Activated CD8-positive, alpha-beta memory T cell treated with anti-CD3 and anti-CD28 coated beads for 36 hours (primary cell): ENCODE measurements at regions not wholly inside any gene's neighbourhood (a gene's known extent, or its start where the extent isn't known, plus 50 kb on each side); places are given as distances from the start of the nearest gene placed in this dataset.

Experiments used
- CTCF ChIA-PET: fragments of 350-600 bp; sonication (Branson Sonifier 250); formaldehyde crosslinking; loops from one replicate; lab custom pipeline; 2021; ENCODE audit warnings: antibody characterized with exemption; lab: Charles Lee
- POLR2A ChIA-PET: fragments of 350-600 bp; sonication (Branson Sonifier 250); formaldehyde crosslinking; loops from one replicate; lab custom pipeline; 2021; ENCODE audit warnings: antibody characterized with exemption; lab: Charles Lee

GRCh38 chr12:103177639-103178255, 220.3 kb downstream of the ASCL1 start:
- ChIA-PET POLR2A (no interaction called here), CTCF (no interaction called here)

- CTCF ChIA-PET, result no interaction called here
- POLR2A ChIA-PET, result no interaction called here
These were observed 221.0 kb downstream of the ASCL1 start for GRCh38 chr12:103178366-103179080.

- POLR2A ChIA-PET, result no interaction called here
- CTCF ChIA-PET, result no interaction called here
These were observed 224.1 kb downstream of the ASCL1 start for GRCh38 chr12:103181366-103182152.

GRCh38 chr12:103182299-103182698, 224.8 kb downstream of the ASCL1 start:
- POLR2A ChIA-PET, result no interaction called here
- CTCF ChIA-PET, result no interaction called here

- CTCF ChIA-PET, result no interaction called here
- POLR2A ChIA-PET, result no interaction called here
These were observed 239.0 kb downstream of the ASCL1 start for GRCh38 chr12:103196467-103196866.

- POLR2A ChIA-PET, result no interaction called here
- CTCF ChIA-PET, result no interaction called here
These were observed 240.4 kb downstream of the ASCL1 start for GRCh38 chr12:103197725-103198388.

GRCh38 chr12:103198499-103198898, 241.0 kb downstream of the ASCL1 start:
- ChIA-PET POLR2A (no interaction called here), CTCF (no interaction called here)

GRCh38 chr12:103205906-103206305, 248.4 kb downstream of the ASCL1 start:
- ChIA-PET CTCF (no interaction called here), POLR2A (no interaction called here)

- ChIA-PET CTCF (no interaction called here), POLR2A (no interaction called here)
These were observed 250.5 kb downstream of the ASCL1 start for GRCh38 chr12:103207936-103208335.

GRCh38 chr12:103241184-103241583, 254.6 kb downstream of the C12orf42 start:
- POLR2A ChIA-PET, result no interaction called here
- CTCF ChIA-PET, result no interaction called here

- POLR2A ChIA-PET, result no interaction called here
- CTCF ChIA-PET, result no interaction called here
These were observed 251.2 kb downstream of the C12orf42 start for GRCh38 chr12:103244596-103244995.

- CTCF ChIA-PET, result no interaction called here
- POLR2A ChIA-PET, result no interaction called here
These were observed 248.2 kb downstream of the C12orf42 start for GRCh38 chr12:103247531-103247930.

GRCh38 chr12:103249607-103250006, 246.2 kb downstream of the C12orf42 start:
- CTCF ChIA-PET, result no interaction called here

GRCh38 chr12:103250487-103250886, 245.3 kb downstream of the C12orf42 start:
- CTCF ChIA-PET, result no interaction called here
- POLR2A ChIA-PET, result no interaction called here

More at GRCh38 chr12:103249607-103250006, 246.2 kb downstream of the C12orf42 start:
- POLR2A ChIA-PET, result no interaction called here
